Stimulated activated CD8-positive, alpha-beta memory T cell treated with anti-CD3 and anti-CD28 coated beads, Interleukin-7, amount 100 ng/mL, for 48 hours (primary cell): ENCODE measurements at regions not wholly inside any gene's neighbourhood (a gene's known extent, or its start where the extent isn't known, plus 50 kb on each side); places are given as distances from the start of the nearest gene placed in this dataset.

Source experiments
- DNase-seq, 2 donors: peaks; one replicate each; pipeline ENCODE4 v3.0.0-alpha.2; 2020; ENCODE audit warnings: low read depth in 1 of 2; ENCODE audit errors: extremely low read depth in 1 of 2

GRCh38 chr1:17877316-17877715 lies 122.2 kb downstream of the ACTL8 start:
- DNase-seq: no peak

GRCh38 chr1:17877896-17878295 lies 122.8 kb downstream of the ACTL8 start:
- no peak for DNase-seq

GRCh38 chr1:17878837-17879236 lies 123.7 kb downstream of the ACTL8 start:
- DNase-seq: no peak

GRCh38 chr1:17880449-17880848 lies 125.3 kb downstream of the ACTL8 start:
- DNase-seq: no peak

GRCh38 chr1:17881761-17882160 lies 126.6 kb downstream of the ACTL8 start:
- no peak for DNase-seq

- no peak for DNase-seq
These were observed 128.0 kb downstream of the ACTL8 start for GRCh38 chr1:17883136-17883535.

- DNase-seq: no peak
These were observed 128.7 kb downstream of the ACTL8 start for GRCh38 chr1:17883662-17884395.

- no peak for DNase-seq
These were observed 130.7 kb downstream of the ACTL8 start for GRCh38 chr1:17885663-17886320.

- DNase-seq: no peak
These were observed 131.3 kb downstream of the ACTL8 start for GRCh38 chr1:17886386-17886785.

- no peak for DNase-seq
These were observed 131.8 kb downstream of the ACTL8 start for GRCh38 chr1:17886838-17887441.

GRCh38 chr1:17887661-17888371 lies 132.7 kb downstream of the ACTL8 start:
- DNase-seq: no peak

- no peak for DNase-seq
These were observed 135.1 kb downstream of the ACTL8 start for GRCh38 chr1:17890056-17890814.

- DNase-seq: no peak
These were observed 135.7 kb downstream of the ACTL8 start for GRCh38 chr1:17890815-17891191.

- no peak for DNase-seq
These were observed 136.3 kb downstream of the ACTL8 start for GRCh38 chr1:17891205-17892110.

GRCh38 chr1:17892225-17892624 lies 137.1 kb downstream of the ACTL8 start:
- DNase-seq: no peak

GRCh38 chr1:17892851-17893250 lies 137.7 kb downstream of the ACTL8 start:
- no peak for DNase-seq

- DNase-seq: no peak
These were observed 138.9 kb downstream of the ACTL8 start for GRCh38 chr1:17893891-17894631.

GRCh38 chr1:17895401-17895800 lies 140.3 kb downstream of the ACTL8 start:
- DNase-seq: no peak

- no peak for DNase-seq
These were observed 140.9 kb downstream of the ACTL8 start for GRCh38 chr1:17895986-17896385.
